ENCODE measurements at regions not wholly inside any gene's neighbourhood (a gene's known extent, or its start where the extent isn't known, plus 50 kb on each side); places are given as distances from the start of the nearest gene placed in this dataset.

DNA sequence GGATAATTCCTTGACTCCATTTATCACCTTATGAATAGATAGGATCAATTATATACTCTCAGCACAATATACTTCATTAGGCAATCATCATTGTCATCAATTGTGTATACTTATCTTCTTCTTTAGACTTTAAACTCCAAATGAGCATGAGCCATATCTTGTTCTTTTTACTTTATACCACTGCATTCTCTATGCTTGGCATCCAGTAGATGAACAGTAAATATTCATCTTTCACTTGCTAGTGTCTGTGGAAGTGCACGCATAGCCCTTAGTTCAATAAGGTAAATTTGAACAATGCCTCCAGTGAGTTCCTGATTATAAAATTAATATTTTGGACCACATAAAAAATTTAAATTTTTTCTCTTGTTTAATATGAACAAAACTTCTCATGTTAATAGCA is 172.3 kb upstream of the SPRY2 start:
- in situ Hi-C loops (cut with MboI; ENCODE audit: low pct_unique_long_range_greater_than_20kb, low sequenced_read_pairs, unreplicated experiment): no loop called here
- no peak for DNase-seq (ENCODE audit: low spot score)
- TF ChIP-seq, protein P1, sequence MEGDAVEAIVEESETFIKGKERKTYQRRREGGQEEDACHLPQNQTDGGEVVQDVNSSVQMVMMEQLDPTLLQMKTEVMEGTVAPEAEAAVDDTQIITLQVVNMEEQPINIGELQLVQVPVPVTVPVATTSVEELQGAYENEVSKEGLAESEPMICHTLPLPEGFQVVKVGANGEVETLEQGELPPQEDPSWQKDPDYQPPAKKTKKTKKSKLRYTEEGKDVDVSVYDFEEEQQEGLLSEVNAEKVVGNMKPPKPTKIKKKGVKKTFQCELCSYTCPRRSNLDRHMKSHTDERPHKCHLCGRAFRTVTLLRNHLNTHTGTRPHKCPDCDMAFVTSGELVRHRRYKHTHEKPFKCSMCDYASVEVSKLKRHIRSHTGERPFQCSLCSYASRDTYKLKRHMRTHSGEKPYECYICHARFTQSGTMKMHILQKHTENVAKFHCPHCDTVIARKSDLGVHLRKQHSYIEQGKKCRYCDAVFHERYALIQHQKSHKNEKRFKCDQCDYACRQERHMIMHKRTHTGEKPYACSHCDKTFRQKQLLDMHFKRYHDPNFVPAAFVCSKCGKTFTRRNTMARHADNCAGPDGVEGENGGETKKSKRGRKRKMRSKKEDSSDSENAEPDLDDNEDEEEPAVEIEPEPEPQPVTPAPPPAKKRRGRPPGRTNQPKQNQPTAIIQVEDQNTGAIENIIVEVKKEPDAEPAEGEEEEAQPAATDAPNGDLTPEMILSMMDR (IDR thresholded peaks at IDR 0.05; ENCODE audit: extremely low read depth, insufficient read depth, missing control alignments): no peak

DNA sequence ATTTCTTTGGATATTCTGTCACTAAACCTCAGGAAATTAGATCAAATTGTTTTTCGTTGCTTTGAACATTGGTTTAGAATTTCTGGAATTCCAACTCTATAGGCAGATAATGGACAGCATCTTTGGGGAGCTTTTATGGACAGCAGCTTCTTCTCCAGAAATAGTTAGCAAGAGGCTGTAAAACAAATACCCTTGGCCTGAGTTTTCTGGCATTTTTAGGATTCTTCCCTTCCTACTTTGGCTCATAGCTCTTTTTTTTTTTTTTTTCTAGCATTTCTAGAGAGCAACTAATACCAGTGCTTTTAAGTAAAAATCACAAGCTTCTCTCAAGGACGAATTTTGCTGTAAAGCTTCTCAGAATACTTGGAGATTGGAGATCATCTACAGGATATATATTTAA is 169.8 kb upstream of the SPRY2 start:
- TF ChIP-seq, protein P1 (IDR thresholded peaks at IDR 0.05; ENCODE audit: extremely low read depth, insufficient read depth, missing control alignments): no peak
- no peak for DNase-seq (ENCODE audit: low spot score)
- in situ Hi-C loops (cut with MboI; ENCODE audit: low pct_unique_long_range_greater_than_20kb, low sequenced_read_pairs, unreplicated experiment): no loop called here

DNA sequence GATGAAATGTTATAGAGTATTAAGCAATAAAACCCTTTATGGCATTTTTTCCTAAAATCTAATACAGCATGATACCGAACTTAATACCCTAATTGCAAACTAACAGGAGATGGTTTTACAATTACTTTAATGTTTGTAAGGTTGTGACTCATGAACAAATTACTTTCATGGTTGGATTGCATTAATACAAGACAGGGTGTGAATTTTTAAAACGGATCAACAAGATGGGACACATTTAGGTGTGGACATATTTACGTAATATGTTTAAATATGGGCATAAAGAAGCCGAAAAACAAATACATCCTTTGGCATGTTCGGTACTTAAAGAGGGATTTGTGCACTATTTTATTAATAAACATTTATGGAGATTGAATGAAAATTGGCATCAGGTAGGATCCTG is 168.3 kb upstream of the SPRY2 start:
- DNase-seq (ENCODE audit: low spot score): no peak
- in situ Hi-C loops (cut with MboI; ENCODE audit: low pct_unique_long_range_greater_than_20kb, low sequenced_read_pairs, unreplicated experiment): no loop called here
- TF ChIP-seq, protein P1 (IDR thresholded peaks at IDR 0.05; ENCODE audit: extremely low read depth, insufficient read depth, missing control alignments): no peak

DNA sequence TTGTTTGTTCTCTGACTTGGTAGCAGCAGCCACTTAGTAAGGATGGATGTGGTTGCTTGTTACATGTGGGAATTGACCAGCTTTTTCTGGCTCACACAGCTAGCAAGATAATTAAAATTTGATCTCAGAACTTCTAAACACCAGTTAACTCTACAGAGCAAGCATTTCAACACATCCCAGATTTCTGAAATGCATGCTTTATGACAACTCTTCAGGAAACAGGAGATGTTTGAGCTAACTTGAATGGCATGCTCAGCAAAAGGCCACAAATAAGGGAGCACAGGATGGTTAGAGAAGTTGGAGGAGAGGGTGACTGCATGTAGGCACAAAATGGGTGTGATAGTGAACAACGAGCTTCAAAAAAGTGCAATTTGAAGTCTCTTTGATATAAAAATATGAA is 167.1 kb upstream of the SPRY2 start:
- in situ Hi-C loops (cut with MboI; ENCODE audit: low pct_unique_long_range_greater_than_20kb, low sequenced_read_pairs, unreplicated experiment): no loop called here
- TF ChIP-seq, protein P1 (IDR thresholded peaks at IDR 0.05; ENCODE audit: extremely low read depth, insufficient read depth, missing control alignments): no peak
- no peak for DNase-seq (ENCODE audit: low spot score)

DNA sequence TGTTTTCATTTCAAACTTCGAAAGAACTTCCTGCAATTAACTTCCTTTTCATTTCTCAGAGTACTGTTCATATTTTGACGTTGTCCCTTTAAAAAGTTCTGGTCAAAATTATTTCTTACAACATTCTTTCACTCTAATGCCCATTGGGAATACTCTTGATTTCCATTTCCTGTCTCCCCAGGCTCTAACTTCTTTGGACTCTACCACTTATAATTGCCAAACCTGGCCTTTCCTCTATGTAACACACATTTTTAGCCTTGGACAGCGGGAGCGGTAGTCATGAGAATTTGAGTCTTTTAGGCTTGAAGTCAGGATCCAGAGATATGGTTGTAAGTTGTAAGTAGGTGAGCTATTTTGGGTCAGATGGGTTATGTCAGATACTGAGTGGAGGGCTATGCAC is 163.5 kb upstream of the SPRY2 start:
- DNase-seq (ENCODE audit: low spot score): no peak
- in situ Hi-C loops (cut with MboI; ENCODE audit: low pct_unique_long_range_greater_than_20kb, low sequenced_read_pairs, unreplicated experiment): no loop called here
- TF ChIP-seq, protein P1 (IDR thresholded peaks at IDR 0.05; ENCODE audit: extremely low read depth, insufficient read depth, missing control alignments): no peak

DNA sequence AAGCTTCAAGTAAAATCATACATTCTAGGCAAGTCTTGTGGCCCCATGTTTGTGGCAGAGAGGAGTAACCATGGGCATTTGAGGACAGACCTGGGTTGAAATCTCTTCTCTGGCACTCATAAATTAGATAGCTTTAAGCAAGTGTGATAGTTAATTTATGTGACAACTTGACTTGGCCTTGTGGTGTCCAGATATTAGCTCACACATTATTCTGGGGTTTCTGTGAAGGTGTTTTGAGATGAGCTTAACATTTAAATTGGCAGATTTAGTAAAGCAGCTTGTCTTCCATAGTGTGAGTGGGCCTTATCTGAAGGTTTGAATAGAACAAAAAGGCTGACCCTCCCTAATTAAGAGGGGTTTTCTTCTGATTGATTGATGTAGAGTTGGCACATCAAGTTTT is 161.4 kb upstream of the SPRY2 start:
- TF ChIP-seq, protein P1 (IDR thresholded peaks at IDR 0.05; ENCODE audit: extremely low read depth, insufficient read depth, missing control alignments): no peak
- no peak for DNase-seq (ENCODE audit: low spot score)
- in situ Hi-C loops (cut with MboI; ENCODE audit: low pct_unique_long_range_greater_than_20kb, low sequenced_read_pairs, unreplicated experiment): no loop called here

DNA sequence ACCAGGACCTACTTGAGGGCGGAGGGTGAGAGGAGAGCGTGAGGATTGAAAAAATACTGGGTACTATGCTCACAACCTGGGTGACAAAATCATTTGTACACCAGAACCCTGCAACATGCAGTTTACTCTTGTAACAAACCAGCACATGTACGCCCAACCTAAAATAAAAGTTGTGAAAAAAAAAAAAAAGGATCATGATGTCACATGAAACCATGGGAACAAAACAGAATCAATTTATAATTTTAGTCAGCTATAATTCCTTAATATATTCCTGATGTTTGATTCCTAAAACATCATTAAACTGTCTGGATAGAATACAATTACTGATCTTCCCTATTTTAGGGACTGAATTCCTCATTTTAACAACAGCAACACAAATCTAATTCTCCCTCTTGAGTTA is 160.6 kb upstream of the SPRY2 start:
- TF ChIP-seq, protein P1 (IDR thresholded peaks at IDR 0.05; ENCODE audit: extremely low read depth, insufficient read depth, missing control alignments): no peak
- in situ Hi-C loops (cut with MboI; ENCODE audit: low pct_unique_long_range_greater_than_20kb, low sequenced_read_pairs, unreplicated experiment): no loop called here
- DNase-seq (ENCODE audit: low spot score): no peak
